K562 (cell line): ENCODE measurements at regions not wholly inside any gene's neighbourhood (a gene's known extent, or its start where the extent isn't known, plus 50 kb on each side); places are given as distances from the start of the nearest gene placed in this dataset.

Source experiments
- C11orf30 ChIP-seq: fragments of 450-650 bp; IDR thresholded peaks from 2 replicates; pipeline ENCODE4 v1.6.1; 2016; ENCODE audit warnings: low read depth, mild to moderate bottlenecking
- CCNT2 ChIP-seq: IDR thresholded peaks from 2 replicates; pipeline ENCODE4 v1.6.1; 2011; ENCODE audit warnings: borderline replicate concordance, low read depth, mild to moderate bottlenecking, moderate library complexity, mixed read lengths, low read length; ENCODE audit not compliant: insufficient read length; ENCODE audit errors: extremely low read depth
- FOS ChIP-seq: IDR thresholded peaks from 3 replicates; pipeline ENCODE4 v1.6.1; 2011; ENCODE audit not compliant: insufficient read length; ENCODE audit errors: extremely low read depth
- HDAC2 ChIP-seq: fragments of 450-650 bp; IDR thresholded peaks from 2 replicates; pipeline ENCODE4 v1.6.1; 2016; ENCODE audit warnings: mild to moderate bottlenecking
- KDM5B ChIP-seq: fragments of 200-600 bp; sonication (generic); IDR thresholded peaks from 2 replicates; pipeline ENCODE4 v1.6.1; 2012; ENCODE audit warnings: low read depth, mild to moderate bottlenecking, moderate library complexity, low read length, control low read depth, inconsistent platforms; ENCODE audit not compliant: insufficient replicate concordance
- NFIC ChIP-seq: fragments of 450-650 bp; IDR thresholded peaks from 2 replicates; pipeline ENCODE4 v1.6.1; 2017; ENCODE audit warnings: mild to moderate bottlenecking, inconsistent platforms
- NKRF ChIP-seq: fragments of 450-650 bp; IDR thresholded peaks from 2 replicates; pipeline ENCODE4 v1.6.1; 2016; ENCODE audit warnings: borderline replicate concordance
- PHF20 ChIP-seq: fragments of 450-650 bp; IDR thresholded peaks from 2 replicates; pipeline ENCODE4 v1.6.1; 2018; ENCODE audit not compliant: partially characterized antibody
- ZBTB5 ChIP-seq: fragments of 450-650 bp; IDR thresholded peaks from 2 replicates; pipeline ENCODE4 v1.6.1; 2017; ENCODE audit warnings: antibody characterized with exemption
- TF ChIP-seq, protein P1 (sequence below): sonication (generic); formaldehyde crosslinking; IDR thresholded peaks from 2 replicates; pipeline ENCODE4 v1.8.0; 2022; ENCODE audit warnings: mild to moderate bottlenecking, missing genetic modification reagents
- TF ChIP-seq, protein P2 (sequence below): fragments of 450-650 bp; conservative IDR thresholded peaks from 2 replicates; pipeline ENCODE4 v1.6.1; 2016; ENCODE audit warnings: missing genetic modification characterization, low read depth, mild to moderate bottlenecking, control low read depth, missing compliant biosample characterization
- TF ChIP-seq, protein P3 (sequence below): fragments of 250-450 bp; sonication (Bioruptor Pico); IDR thresholded peaks from 2 replicates; pipeline ENCODE4 v1.5.0; 2020; ENCODE audit warnings: mild to moderate bottlenecking, borderline replicate concordance
- TF ChIP-seq, protein P4 (sequence below): fragments of 250-450 bp; sonication (Bioruptor Pico); IDR thresholded peaks from 2 replicates; pipeline ENCODE4 v1.8.0; 2021; ENCODE audit warnings: borderline replicate concordance, mild to moderate bottlenecking, moderate library complexity; ENCODE audit not compliant: poor library complexity, severe bottlenecking

DNA sequence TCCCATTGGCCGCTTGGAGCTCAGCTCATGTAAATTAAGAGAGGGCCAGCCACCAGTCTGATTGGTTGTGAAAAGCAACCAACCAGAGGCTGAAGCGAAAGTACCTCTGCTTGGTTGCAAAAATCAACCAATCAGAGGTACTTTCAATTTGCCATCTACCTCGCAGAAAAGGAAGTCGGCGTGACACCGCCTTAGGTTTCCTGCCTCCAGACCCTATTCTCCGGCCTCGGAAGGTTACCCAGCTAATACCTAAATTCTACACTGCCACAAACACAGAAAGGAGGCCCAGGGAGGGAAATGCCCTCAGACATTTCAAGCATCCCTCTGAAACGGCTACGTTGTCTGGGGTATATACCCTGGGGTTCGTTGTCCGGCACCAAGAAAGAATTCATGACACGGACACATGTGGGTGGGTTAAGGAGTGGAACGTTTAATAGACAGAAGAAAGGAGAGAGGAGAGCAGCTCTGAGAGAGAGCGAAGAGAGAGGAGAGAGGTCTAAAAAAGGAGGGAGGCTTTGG lies 481.3 kb downstream of the TMEM114 start (continued):
- TF ChIP-seq, protein P1, sequence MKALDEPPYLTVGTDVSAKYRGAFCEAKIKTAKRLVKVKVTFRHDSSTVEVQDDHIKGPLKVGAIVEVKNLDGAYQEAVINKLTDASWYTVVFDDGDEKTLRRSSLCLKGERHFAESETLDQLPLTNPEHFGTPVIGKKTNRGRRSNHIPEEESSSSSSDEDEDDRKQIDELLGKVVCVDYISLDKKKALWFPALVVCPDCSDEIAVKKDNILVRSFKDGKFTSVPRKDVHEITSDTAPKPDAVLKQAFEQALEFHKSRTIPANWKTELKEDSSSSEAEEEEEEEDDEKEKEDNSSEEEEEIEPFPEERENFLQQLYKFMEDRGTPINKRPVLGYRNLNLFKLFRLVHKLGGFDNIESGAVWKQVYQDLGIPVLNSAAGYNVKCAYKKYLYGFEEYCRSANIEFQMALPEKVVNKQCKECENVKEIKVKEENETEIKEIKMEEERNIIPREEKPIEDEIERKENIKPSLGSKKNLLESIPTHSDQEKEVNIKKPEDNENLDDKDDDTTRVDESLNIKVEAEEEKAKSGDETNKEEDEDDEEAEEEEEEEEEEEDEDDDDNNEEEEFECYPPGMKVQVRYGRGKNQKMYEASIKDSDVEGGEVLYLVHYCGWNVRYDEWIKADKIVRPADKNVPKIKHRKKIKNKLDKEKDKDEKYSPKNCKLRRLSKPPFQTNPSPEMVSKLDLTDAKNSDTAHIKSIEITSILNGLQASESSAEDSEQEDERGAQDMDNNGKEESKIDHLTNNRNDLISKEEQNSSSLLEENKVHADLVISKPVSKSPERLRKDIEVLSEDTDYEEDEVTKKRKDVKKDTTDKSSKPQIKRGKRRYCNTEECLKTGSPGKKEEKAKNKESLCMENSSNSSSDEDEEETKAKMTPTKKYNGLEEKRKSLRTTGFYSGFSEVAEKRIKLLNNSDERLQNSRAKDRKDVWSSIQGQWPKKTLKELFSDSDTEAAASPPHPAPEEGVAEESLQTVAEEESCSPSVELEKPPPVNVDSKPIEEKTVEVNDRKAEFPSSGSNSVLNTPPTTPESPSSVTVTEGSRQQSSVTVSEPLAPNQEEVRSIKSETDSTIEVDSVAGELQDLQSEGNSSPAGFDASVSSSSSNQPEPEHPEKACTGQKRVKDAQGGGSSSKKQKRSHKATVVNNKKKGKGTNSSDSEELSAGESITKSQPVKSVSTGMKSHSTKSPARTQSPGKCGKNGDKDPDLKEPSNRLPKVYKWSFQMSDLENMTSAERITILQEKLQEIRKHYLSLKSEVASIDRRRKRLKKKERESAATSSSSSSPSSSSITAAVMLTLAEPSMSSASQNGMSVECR: 0 out of 2 replicates have a peak, but pooled peaks have one; percentile 8
- TF ChIP-seq CCNT2: no peak
- TF ChIP-seq HDAC2: 0 out of 2 replicates have a peak, but pooled peaks have one; percentile 33
- TF ChIP-seq KDM5B: peak; percentile 64
- TF ChIP-seq, protein P2, sequence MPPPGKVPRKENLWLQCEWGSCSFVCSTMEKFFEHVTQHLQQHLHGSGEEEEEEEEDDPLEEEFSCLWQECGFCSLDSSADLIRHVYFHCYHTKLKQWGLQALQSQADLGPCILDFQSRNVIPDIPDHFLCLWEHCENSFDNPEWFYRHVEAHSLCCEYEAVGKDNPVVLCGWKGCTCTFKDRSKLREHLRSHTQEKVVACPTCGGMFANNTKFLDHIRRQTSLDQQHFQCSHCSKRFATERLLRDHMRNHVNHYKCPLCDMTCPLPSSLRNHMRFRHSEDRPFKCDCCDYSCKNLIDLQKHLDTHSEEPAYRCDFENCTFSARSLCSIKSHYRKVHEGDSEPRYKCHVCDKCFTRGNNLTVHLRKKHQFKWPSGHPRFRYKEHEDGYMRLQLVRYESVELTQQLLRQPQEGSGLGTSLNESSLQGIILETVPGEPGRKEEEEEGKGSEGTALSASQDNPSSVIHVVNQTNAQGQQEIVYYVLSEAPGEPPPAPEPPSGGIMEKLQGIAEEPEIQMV (tag): no peak
- TF ChIP-seq NKRF: peak; percentile 36; the same call in 1 of the 2 replicates
- TF ChIP-seq, protein P3, sequence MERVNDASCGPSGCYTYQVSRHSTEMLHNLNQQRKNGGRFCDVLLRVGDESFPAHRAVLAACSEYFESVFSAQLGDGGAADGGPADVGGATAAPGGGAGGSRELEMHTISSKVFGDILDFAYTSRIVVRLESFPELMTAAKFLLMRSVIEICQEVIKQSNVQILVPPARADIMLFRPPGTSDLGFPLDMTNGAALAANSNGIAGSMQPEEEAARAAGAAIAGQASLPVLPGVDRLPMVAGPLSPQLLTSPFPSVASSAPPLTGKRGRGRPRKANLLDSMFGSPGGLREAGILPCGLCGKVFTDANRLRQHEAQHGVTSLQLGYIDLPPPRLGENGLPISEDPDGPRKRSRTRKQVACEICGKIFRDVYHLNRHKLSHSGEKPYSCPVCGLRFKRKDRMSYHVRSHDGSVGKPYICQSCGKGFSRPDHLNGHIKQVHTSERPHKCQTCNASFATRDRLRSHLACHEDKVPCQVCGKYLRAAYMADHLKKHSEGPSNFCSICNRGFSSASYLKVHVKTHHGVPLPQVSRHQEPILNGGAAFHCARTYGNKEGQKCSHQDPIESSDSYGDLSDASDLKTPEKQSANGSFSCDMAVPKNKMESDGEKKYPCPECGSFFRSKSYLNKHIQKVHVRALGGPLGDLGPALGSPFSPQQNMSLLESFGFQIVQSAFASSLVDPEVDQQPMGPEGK (CRISPR knock-in tag): peak; percentile 84; the same call in 1 of the 2 replicates
- TF ChIP-seq FOS: peak; percentile 54
- TF ChIP-seq, protein P4, sequence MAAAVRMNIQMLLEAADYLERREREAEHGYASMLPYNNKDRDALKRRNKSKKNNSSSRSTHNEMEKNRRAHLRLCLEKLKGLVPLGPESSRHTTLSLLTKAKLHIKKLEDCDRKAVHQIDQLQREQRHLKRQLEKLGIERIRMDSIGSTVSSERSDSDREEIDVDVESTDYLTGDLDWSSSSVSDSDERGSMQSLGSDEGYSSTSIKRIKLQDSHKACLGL (CRISPR knock-in tag): no peak
- no peak for TF ChIP-seq C11orf30
- no peak for TF ChIP-seq PHF20
- TF ChIP-seq ZBTB5: 0 out of 2 replicates have a peak, but pooled peaks have one; percentile 31
- peak; percentile 66 for TF ChIP-seq NFIC
